HG03575 (cell line): ENCODE measurements at regions not wholly inside any gene's neighbourhood (a gene's known extent, or its start where the extent isn't known, plus 50 kb on each side); places are given as distances from the start of the nearest gene placed in this dataset.

Experiments used
- ATAC-seq: cut with Tn5 transposase; IDR thresholded peaks from one replicate; pipeline ENCODE4 v1.9.1; 2021; ENCODE audit not compliant: unreplicated experiment, insufficient number of reproducible peaks, low FRiP score; ENCODE audit errors: extremely low read depth

DNA sequence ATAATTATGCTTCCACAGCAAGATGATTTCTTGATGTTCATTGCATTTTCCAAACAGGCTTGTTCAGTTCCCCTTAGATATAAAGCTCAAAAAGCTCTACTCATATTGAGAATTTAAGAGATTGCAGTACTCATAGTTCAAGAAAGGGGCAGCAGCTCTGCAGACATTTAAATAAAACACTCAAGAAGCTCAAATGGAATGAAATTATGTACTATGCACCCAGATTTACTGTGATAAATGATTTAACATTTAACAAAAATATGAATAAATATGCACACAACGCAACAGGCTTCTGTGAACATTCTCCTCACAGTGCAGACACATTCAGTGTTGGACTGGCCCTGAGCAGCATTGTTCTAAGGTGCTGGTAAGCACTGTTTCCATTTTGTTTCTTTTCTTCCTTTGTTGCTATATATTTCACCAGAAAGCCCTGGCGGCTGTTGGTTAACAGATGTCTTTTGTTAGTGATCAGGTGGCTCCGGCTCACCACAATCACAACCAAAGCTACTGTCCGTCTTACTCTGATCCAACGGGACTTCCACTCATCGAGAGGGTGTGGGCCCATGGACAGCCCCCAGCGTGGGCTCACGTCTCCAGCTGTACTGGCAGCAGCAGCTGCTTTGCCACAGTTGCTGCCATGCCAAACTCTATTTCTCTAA, 1440.3 kb downstream of the NCAM2 start:
- ATAC-seq, result no peak

DNA sequence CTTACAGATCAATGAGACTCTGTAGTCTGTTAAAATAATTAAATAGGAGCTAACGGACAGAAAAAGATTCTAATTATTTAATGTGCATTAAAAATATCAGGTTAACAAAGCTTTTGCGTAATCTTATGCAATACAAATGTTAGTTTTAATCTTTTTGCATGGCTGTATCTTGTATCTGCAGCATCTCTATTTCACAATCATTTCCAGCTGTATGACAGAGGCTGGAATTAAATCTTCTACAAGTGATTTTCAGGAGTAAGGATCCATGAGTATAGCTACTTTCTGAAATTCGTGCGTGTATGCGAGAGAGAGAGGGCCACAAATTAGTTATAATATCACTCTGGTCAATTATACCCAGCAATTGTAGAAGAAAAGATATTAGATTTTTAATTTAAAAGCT, 1446.8 kb downstream of the NCAM2 start:
- ATAC-seq, result no peak

DNA sequence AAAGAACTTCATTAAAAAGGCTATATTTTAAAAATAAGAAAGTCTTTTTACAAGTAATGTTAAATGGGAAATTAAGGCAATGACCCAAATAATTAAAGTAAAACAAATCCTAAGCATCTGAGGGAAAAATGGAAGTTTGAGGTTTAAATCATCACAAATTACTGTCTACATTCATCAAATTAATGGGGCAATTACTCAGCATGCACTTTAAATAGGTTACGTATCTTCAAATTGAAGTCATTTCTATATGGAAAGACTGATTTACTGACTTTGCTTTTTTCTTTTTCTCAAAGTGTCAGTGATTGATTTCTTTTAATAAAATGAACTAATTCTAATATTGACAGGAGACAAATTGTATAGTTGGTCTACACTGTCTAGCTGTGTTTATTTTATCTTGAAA, 1452.3 kb downstream of the NCAM2 start:
- ATAC-seq, result no peak

DNA sequence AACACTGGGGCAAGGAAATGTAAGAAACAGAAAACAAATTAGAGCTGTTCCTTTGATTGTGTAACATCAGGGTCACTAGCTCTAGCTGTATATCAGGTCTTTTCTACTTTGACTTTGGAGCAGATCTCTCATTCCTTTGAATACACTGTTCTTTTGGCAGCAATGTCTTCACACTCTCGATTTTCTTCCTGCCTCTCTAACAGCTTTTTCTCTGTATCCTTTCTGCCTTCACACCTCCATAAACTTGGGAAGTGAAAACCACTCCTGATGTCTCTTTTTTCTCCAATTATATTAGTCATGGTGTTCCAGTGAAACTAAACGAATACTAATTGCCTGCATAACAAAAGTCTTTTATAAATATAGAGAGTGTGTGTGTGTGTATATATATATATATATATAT, 1458.0 kb downstream of the NCAM2 start:
- ATAC-seq, result no peak

DNA sequence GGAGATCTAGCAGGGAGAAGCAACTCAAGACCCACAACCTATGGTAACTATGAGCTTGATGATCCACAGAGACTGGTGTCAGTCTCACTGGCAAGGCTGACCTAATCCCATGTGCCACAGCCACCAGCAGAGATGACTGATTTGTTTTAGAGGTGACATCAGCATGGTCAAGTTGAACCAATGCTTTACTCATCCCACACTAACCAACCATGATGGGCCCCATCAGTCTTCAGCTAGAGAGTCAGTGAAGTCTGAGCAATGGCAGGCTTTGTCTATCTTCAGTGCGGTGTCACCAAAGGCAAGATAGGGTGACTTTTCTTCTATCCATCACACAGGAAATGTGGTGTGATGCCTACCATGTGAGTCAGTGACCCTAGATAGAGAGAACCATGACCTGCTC, 1470.7 kb downstream of the NCAM2 start:
- no peak for ATAC-seq

DNA sequence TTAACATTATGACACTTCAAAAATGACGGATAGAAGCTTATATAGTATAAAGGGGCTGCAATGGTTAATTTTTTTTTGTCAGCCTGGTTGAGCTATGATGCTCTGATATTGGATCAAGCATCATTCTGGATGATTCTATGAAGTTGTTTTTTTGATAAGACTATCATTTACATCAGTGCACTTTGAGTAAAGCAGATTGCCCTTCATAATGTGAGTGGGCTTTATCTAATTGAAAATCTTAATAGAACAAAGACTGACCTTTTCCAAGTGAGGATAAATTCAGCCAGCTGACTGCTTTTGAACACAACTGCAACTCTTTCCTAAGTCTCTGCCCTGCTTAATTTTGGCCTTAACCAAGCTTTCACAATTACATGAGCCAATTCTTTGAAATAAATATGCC, 1476.2 kb downstream of the NCAM2 start:
- no peak for ATAC-seq

DNA sequence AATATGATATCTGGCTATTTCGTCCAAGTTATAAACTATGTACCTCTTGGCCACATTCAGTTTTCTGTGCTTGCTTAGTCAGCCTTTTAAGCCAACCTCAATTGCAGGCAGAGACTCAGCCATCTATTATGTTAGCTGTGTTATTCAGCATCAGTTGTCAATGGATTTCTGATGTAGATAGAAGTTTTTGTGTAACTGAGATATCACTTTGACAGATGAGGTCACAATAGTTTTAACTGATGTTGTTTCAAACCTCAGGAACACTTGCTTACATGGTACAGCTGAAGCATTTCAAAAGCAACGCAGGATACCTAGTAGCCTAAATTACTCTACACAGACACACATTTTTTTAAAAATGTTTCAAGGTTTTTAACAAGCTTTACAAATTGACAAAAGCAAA, 1478.0 kb downstream of the NCAM2 start:
- no peak for ATAC-seq

DNA sequence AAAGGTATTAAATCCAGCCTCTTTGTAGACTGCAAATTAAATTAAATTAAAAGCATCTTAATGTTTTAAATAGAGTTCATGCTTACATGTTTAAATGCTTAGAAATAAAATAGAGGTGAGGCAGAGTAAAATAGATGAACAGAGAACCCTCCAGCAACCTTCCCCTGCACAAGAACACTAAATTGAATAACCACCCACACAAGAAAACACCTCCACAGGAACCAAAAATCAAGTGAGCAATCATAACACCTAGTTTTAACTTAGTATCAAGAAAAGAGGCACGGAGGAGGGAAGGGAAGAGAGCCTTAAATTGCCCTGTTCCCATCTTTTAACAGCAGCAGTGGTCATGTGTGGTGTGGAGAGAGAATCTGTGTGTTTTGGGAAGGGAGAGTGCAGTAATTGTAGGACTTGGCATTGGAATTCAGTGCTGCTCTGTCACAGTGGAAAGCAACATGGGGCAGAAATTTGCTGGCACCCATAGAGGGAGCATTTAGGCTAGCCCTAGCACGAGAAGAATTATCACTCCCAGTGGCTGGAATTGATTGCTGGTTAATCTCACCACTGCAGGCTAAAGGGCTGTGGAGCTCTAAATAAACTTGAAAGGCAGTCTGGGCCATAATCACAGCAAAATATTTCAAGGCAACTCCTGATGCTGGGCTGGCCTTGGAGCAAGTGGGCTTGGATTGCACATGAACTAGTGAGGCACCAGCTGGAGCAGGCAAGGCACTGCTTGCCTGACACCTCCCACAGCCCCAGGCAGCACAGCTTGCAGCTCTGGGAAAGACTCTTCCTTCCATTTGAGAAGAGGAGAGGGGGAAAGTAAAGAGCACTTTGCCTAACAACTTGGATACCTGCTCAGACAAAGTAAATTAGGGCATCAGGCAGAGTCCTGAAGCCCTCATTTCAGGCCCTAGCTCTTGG, 1478.8 kb downstream of the NCAM2 start:
- ATAC-seq, result no peak

DNA sequence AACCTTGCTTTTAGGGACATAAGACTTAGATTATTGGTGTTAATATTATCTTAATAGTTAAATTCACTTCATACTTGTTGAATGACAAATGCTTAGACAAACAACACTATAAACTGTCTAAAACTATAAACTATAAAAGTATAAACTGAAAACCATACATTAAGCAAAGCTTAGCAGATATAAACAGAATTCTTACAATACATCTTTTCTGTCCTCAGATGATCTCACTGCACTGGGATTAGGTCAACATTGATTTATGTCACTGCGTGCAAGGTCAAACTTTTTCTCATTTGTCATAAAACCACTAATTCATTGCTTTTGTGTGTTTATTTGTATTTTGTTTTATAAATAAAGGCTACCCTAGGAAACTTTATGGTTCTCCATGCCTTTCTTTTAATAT, 1491.8 kb downstream of the NCAM2 start:
- no peak for ATAC-seq

DNA sequence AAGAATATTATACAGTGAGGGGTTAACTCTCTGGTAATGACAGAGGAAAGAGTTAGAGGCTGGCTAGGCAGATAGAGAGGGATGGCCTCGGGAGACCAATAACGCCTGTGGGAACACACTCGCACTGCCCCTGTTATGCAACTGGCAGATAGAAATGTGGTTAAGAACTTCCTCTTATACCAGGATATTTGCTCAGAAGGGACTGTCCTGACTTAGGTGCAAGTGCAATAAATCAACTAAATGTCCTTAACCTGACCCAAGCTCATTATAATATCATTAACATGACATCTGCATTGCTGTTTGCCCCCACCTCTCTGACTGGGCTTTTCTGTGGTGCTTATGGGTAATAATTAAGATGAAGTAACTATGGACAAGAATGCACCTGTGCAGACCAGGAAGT, 1518.0 kb downstream of the NCAM2 start:
- no peak for ATAC-seq

DNA sequence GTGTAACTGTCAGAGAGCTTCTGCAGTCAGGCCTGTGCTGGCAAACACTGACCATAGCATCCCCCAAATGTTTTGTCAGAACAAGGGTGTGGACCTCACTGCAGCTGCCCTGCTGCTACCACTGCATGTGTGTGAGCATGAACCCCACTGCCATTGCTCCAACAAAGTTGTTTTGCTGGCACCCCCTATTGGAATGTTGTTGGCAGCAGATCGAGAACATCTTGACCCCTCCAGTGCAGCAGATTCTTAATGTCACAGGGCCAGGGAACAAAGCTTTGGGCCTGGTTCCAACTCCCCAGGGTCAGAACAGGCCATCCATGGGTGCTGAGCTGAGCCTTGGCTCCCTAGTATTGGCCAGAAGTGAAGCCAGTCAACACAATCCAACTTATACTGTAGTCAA, 1537.4 kb downstream of the NCAM2 start:
- ATAC-seq, result no peak

DNA sequence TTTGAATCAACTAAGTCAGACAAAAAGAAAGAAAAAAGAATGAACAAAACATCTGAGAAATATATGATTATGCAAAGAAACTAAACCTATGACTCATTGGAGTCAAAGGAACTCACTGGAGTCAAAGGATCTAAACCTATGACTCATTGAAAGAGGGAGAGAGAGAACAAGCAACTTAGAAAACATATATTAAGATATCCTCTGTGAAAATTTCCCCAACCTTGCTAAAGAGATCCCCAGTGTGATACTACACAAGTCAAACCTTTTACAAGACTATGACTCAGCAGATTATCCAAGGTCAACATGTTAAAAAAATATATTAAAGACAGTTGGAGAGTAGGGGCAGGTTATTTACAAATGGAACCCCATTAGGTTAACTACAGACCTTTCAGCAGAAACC, 1538.3 kb downstream of the NCAM2 start:
- ATAC-seq, result no peak

DNA sequence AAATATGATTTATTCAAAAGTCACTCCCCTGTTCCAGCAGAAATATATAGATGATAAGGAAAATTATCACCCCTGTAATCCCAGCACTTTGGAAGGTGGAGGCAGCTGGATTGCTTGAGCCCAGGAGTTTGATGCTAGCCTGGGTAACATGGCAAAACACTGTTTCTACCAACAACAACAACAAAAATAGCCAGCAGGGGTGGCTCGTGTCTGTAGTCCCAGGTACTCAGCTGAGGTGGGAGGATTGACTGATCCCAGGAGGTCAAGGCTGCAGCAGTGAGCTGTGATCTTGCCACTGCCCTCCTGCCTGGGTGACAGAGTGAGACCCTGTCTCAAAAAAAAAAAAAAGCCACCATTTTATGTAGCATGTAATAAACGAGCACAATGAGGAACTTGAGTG, 1546.5 kb downstream of the NCAM2 start:
- ATAC-seq, result no peak

DNA sequence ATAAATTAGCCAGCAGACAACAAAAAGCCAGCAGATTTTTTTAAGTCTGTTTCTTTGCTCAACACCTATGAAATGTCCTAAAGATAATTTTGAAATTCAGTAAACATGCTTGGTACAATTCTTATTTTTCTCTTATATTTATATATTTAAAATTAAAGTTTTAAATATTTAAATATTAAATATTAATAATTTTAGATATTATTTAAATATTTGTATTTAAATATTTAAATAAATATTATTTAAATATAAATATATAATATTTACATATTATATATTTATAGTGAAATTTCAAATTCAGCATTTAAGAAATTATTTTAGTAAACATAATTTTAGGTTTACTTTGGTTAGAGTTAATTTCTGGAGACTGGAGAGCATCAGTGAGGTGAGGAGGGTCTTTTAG, 1554.2 kb downstream of the NCAM2 start:
- no peak for ATAC-seq

DNA sequence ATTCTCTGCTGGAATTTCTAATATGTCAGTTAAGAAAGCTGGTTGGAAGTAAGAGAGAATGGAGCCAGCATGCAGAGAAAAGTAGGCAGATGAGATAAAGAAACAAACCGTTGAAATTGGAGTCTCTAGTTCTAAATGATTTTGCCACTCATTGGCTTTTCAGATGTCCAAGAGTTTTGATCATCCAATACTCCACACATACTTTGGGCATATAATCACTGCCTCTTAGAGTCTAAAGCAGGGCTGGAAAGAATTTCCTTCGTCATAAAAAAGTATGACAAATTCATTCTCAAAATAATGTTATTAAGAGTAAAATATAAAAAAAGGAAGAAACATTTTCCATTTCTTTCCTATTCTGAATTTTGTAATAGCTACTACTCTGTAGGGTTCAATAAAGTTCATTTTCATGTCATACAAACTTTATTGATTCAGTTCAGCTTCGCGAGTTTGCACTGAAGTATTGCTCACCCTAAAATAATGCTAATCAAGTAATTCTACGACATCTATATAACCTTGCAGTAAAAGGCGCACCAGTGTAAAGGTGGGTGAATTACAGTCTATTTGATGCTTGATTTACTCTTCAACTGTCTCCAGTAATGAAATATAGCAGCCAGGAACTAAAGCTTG, 1556.6 kb downstream of the NCAM2 start:
- no peak for ATAC-seq

DNA sequence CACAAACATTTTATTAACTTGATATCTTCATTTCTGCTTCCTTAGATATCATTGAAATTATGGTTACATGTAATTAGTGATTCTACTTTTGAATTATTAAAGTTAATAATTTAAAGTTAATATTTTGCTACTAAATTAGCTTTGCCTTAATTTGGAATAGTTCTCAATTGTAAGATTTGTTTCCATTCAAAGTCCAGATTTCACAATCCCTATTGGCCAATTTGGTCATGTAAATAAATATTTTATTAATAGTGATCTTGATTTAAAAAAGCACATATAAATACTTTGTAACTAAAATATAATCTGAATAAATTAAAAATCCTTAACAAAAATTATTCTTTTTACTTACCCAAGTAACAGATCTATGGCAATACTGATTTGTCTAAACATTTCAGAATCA, 1558.6 kb downstream of the NCAM2 start:
- no peak for ATAC-seq

DNA sequence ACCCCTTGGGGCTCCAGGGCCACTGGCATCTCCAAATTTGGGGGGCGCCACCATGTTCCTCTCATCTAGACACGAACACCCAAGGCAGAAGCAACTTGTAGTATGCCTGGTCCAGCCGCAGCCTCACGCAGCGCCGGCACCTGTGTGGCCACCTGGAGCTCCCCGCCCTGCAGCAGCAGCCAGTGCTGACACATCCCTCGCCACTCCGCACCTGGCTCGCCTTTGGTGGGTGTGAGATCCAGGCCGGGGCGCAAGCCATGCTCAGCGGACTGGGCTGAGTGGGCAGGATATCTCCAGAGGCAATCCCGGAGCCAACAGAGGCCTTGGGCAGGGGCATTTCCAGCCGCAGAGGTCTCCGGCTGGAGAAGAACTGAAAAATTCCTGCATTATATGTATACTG, 1563.7 kb downstream of the NCAM2 start:
- no peak for ATAC-seq

DNA sequence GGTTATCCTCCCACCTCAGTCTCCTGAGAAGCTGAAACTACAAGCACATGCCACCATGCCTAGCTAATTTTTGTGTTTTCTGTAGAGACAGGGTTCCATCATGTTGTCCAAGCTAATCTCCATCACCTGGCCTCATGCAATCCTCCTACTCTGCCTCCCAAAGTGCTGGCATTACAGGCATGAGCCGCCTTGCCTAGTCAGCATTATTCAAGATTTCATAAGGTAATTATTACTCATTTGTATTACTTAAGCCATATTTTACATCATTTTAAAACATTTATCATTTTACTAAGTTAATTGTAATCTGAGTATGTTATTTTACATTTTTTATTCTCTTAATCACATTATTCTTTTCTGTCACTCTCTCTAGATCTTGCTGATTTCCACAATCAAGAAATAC, 1575.6 kb downstream of the NCAM2 start:
- ATAC-seq, result no peak

DNA sequence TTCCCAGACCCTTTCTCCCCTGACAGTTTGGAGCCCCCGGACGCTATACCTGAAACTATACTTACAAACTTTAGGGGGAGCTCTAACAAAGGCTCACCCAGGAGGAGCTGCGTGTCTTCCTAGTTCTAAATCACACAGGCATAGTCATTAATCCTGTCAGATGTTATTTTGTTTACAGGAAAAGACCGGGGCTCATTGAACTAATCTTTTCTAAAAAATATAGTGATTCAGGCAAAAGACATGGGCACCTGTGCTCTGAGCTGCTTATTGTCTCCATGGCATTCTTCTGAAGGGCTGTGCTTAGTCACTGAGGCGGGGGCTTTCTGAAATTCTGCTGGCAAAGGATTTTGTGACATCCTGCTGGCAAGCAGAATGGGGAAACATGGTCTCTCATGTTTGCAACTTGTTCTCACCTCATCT, 1577.0 kb downstream of the NCAM2 start:
- ATAC-seq, result no peak

DNA sequence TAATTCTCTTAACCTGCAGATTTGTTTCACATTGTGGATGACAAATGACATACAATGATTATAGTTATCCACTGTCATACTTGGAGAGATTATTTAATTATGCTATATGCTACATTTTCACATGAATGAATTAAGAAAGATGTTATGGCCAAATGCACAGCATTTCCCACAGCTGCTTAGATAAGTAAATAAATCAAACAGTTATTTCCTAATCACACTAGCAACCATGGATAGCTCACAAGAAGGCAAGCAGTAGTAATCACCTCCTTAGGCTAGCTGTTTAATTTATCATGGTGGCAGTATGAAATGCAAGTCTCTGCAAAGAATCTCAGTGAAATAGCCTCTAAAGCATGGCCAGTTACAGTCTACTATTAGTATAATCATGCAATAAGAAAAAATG, 1581.5 kb downstream of the NCAM2 start:
- no peak for ATAC-seq
